ENCODE measurements at regions not wholly inside any gene's neighbourhood (a gene's known extent, or its start where the extent isn't known, plus 50 kb on each side); places are given as distances from the start of the nearest gene placed in this dataset.

GRCh38 chr7:34227525-34227924, 322.2 kb downstream of the BMPER start:
- TF ChIP-seq CTCF (IDR thresholded peaks at IDR 0.05) (no peak), POLR2A (IDR thresholded peaks at IDR 0.05) (no peak)

Data from transverse colon (tissue), 3 donors.